BLaER1 treated with 17β-estradiol and CSF1 and Interleukin-3, amounts not matched to agents 10 nM and 100 nM (cell line): ENCODE measurements at regions not wholly inside any gene's neighbourhood (a gene's known extent, or its start where the extent isn't known, plus 50 kb on each side); places are given as distances from the start of the nearest gene placed in this dataset.

Experiments
- H3K27ac ChIP-seq, 11 experiments: shearing (Covaris generic); formaldehyde crosslinking; 2 replicates each; pipeline ENCODE4 v1.8.1; 2022
- H3K27me3 ChIP-seq, 11 experiments: shearing (Covaris generic); formaldehyde crosslinking; 2 replicates each; pipeline ENCODE4 v1.8.1; 2022
- H3K36me3 ChIP-seq, 11 experiments: shearing (Covaris generic); formaldehyde crosslinking; 2 replicates each; pipeline ENCODE4 v1.8.1; 2022
- H3K4me1 ChIP-seq, 10 experiments: shearing (Covaris generic); formaldehyde crosslinking; 2 replicates each; pipeline ENCODE4 v1.8.1; 2022
- H3K4me2 ChIP-seq, 11 experiments: shearing (Covaris generic); formaldehyde crosslinking; 2 replicates each; pipeline ENCODE4 v1.8.1; 2022
- H3K4me3 ChIP-seq, 10 experiments: shearing (Covaris generic); formaldehyde crosslinking; 2 replicates each; pipeline ENCODE4 v1.8.1; 2022
- H3K9ac ChIP-seq, 11 experiments: shearing (Covaris generic); formaldehyde crosslinking; 2 replicates each; pipeline ENCODE4 v1.8.1; 2022
- H3K9me3 ChIP-seq, 11 experiments: shearing (Covaris generic); formaldehyde crosslinking; replicated peaks in 1 of 11; 2 replicates each; pipeline ENCODE4 v1.8.1; 2022
- H4K20me1 ChIP-seq, 11 experiments: shearing (Covaris generic); formaldehyde crosslinking; 2 replicates each; pipeline ENCODE4 v1.8.1; 2022
- Cebpa-rat ChIP-seq, 11 experiments: shearing (Covaris generic); IDR thresholded peaks; 2 replicates each; pipeline ENCODE4 v1.8.1; 2022

GRCh38 chr9:20001058-20001457 is 212.2 kb upstream of the SLC24A2 start:
- Histone ChIP-seq H3K9me3 (peaks cover 0 to 21% (median 15%) of the 10 kb centered on the region in 11 experiments; a peak in 17 of 22 replicates), H3K4me2 (no peak overlapping the region), H3K36me3 (no peaks in the 10 kb centered on the region), H3K4me3 (no peak overlapping the region), H3K9ac (no peak overlapping the region), H4K20me1 (no peaks in the 10 kb centered on the region), H3K27ac (no peak overlapping the region), H3K4me1 (peaks cover 0 to 27% (median 11%) of the 10 kb centered on the region in 10 experiments; a peak in 12 of 20 replicates), H3K27me3 (no peaks in the 10 kb centered on the region)
- TF ChIP-seq Cebpa-rat (IDR thresholded peaks at IDR 0.05) = no peak

GRCh38 chr9:19999491-20000057 is 210.7 kb upstream of the SLC24A2 start:
- H4K20me1 ChIP-seq = no peaks in the 10 kb centered on the region
- H3K4me3 ChIP-seq = no peak overlapping the region
- TF ChIP-seq Cebpa-rat (IDR thresholded peaks at IDR 0.05) = no peak
- peaks cover 0 to 27% (median 11%) of the 10 kb centered on the region in 10 experiments; a peak in 12 of 20 replicates for H3K4me1 ChIP-seq
- peak overlapping the region in 2 of 11 experiments; percentile 4 to 19; a peak in 3 of 22 replicates for H3K27ac ChIP-seq
- H3K9me3 ChIP-seq = peaks cover 0 to 21% (median 15%) of the 10 kb centered on the region in 11 experiments; a peak in 17 of 22 replicates
- H3K36me3 ChIP-seq = no peaks in the 10 kb centered on the region
- H3K27me3 ChIP-seq = no peaks in the 10 kb centered on the region
- H3K4me2 ChIP-seq = peak overlapping the region in 6 of 11 experiments; percentile 16 to 55 (median 35); a peak in 11 of 22 replicates
- no peak overlapping the region for H3K9ac ChIP-seq

GRCh38 chr9:19998823-19999455 is 210.1 kb upstream of the SLC24A2 start:
- no peak for TF ChIP-seq Cebpa-rat (IDR thresholded peaks at IDR 0.05)
- no peaks in the 10 kb centered on the region for H3K27me3 ChIP-seq
- no peak overlapping the region for H3K9ac ChIP-seq
- no peaks in the 10 kb centered on the region for H4K20me1 ChIP-seq
- no peak overlapping the region for H3K4me3 ChIP-seq
- H3K9me3 ChIP-seq = peaks cover 0 to 21% (median 15%) of the 10 kb centered on the region in 11 experiments; a peak in 17 of 22 replicates
- peak overlapping the region in 5 of 11 experiments; percentile 16 to 53 (median 18); a peak in 10 of 22 replicates for H3K4me2 ChIP-seq
- peaks cover 0 to 27% (median 11%) of the 10 kb centered on the region in 10 experiments; a peak in 12 of 20 replicates for H3K4me1 ChIP-seq
- peak overlapping the region in 2 of 11 experiments; percentile 13 to 50; a peak in 2 of 22 replicates for H3K27ac ChIP-seq
- H3K36me3 ChIP-seq = no peaks in the 10 kb centered on the region

DNA sequence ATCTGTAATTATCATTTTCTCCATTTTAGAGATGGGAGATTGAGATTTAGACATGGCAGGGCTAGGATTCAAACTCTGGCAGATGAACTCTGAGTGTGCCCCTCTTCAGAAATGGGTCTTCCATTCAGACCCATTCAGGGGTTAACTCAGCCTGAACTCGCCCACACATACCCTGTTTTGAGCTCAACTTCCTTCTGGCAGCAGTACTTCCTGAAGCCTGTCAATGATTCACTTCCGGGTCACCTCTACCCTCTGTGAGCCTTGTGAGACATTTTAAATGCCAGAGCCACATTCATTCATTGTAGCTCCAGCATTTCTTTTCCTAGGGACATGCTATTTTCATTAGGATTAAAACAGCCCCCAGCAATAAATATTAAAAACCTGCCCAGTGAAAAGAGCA is 209.3 kb upstream of the SLC24A2 start:
- Histone ChIP-seq H3K9ac (no peak overlapping the region), H3K36me3 (no peaks in the 10 kb centered on the region), H3K4me2 (peak overlapping the region in 5 of 11 experiments; percentile 6 to 53 (median 16); a peak in 6 of 22 replicates), H4K20me1 (no peaks in the 10 kb centered on the region), H3K27me3 (no peaks in the 10 kb centered on the region), H3K4me1 (peaks cover 0 to 27% (median 11%) of the 10 kb centered on the region in 10 experiments; a peak in 12 of 20 replicates), H3K9me3 (peaks cover 0 to 21% (median 15%) of the 10 kb centered on the region in 11 experiments; a peak in 17 of 22 replicates), H3K27ac (peak overlapping the region in 2 of 11 experiments; percentile 13 to 50; a peak in 3 of 22 replicates), H3K4me3 (no peak overlapping the region; a peak in 2 of 20 replicates)
- TF ChIP-seq Cebpa-rat (IDR thresholded peaks at IDR 0.05) = no peak

DNA sequence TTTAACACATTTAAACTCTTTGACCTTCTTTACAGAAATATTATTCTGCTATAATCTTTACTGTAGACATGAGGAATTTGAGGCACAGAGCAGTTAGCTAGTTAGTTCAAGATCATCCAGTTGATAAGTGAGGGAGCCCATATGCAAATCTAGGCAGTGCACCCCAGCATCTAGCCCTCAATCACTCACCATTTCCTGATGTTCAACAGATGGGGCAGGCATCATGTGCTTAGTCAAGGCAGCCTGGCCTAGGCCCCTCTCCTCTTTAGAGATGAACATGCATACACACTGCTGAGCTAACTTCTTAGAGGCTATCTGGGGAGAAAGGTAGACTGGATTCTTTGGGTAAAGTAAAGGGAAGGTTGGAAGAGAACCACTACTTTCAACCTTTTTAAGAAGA is 206.8 kb upstream of the SLC24A2 start:
- Histone ChIP-seq H3K27me3 (no peaks in the 10 kb centered on the region), H3K9me3 (peaks cover 0 to 21% (median 15%) of the 10 kb centered on the region in 11 experiments; a peak in 17 of 22 replicates), H3K4me2 (no peak overlapping the region), H4K20me1 (no peaks in the 10 kb centered on the region), H3K4me1 (peaks cover 0 to 27% (median 11%) of the 10 kb centered on the region in 10 experiments; a peak in 12 of 20 replicates), H3K4me3 (no peak overlapping the region), H3K36me3 (no peaks in the 10 kb centered on the region), H3K9ac (no peak overlapping the region), H3K27ac (no peak overlapping the region)
- TF ChIP-seq Cebpa-rat (IDR thresholded peaks at IDR 0.05) = no peak

DNA sequence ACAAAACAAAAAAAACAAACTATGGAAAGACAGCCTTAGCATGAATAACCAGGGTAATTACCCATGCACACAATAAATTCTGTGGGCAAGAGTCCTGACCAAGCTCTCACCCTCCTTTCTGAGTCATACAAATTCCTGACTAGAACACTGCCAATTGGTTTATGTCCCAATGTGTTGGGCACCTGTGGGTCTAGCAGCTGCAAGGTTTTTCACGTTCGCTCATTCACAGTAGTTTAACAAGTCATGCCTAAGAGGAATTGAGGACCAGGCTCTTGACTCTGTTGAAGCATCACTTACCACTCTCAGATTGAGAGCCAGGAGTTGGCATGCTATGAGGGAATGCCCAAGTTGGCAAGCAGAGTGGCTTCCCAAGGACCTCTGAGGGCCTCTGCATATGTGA is 205.5 kb upstream of the SLC24A2 start:
- H3K4me1 ChIP-seq = peaks cover 0 to 17% (median 5%) of the 10 kb centered on the region in 10 experiments; a peak in 12 of 20 replicates
- no peak overlapping the region for H3K4me3 ChIP-seq
- no peaks in the 10 kb centered on the region for H3K27me3 ChIP-seq
- H3K9ac ChIP-seq = no peak overlapping the region
- H3K36me3 ChIP-seq = no peaks in the 10 kb centered on the region
- no peaks in the 10 kb centered on the region for H4K20me1 ChIP-seq
- no peak overlapping the region for H3K4me2 ChIP-seq
- no peak for TF ChIP-seq Cebpa-rat (IDR thresholded peaks at IDR 0.05)
- no peak overlapping the region for H3K27ac ChIP-seq
- peaks cover 0 to 21% (median 15%) of the 10 kb centered on the region in 11 experiments; a peak in 17 of 22 replicates for H3K9me3 ChIP-seq

GRCh38 chr9:19992556-19992955 is 203.7 kb upstream of the SLC24A2 start:
- H3K27ac ChIP-seq = no peak overlapping the region
- H3K9me3 ChIP-seq = peaks cover 0 to 8% (median 2%) of the 10 kb centered on the region in 11 experiments; a peak in 12 of 22 replicates
- H4K20me1 ChIP-seq = no peaks in the 10 kb centered on the region
- H3K4me2 ChIP-seq = no peak overlapping the region
- TF ChIP-seq Cebpa-rat (IDR thresholded peaks at IDR 0.05) = no peak
- no peaks in the 10 kb centered on the region for H3K4me1 ChIP-seq
- no peak overlapping the region for H3K4me3 ChIP-seq
- H3K36me3 ChIP-seq = no peaks in the 10 kb centered on the region
- H3K9ac ChIP-seq = no peak overlapping the region
- H3K27me3 ChIP-seq = no peaks in the 10 kb centered on the region

GRCh38 chr9:19989213-19989612 is 200.4 kb upstream of the SLC24A2 start:
- Histone ChIP-seq H3K4me3 (no peak overlapping the region), H3K4me1 (no peaks in the 10 kb centered on the region), H3K9me3 (no peaks in the 10 kb centered on the region), H3K36me3 (no peaks in the 10 kb centered on the region), H3K9ac (no peak overlapping the region), H3K27me3 (no peaks in the 10 kb centered on the region), H3K27ac (no peak overlapping the region), H3K4me2 (no peak overlapping the region), H4K20me1 (no peaks in the 10 kb centered on the region)
- no peak for TF ChIP-seq Cebpa-rat (IDR thresholded peaks at IDR 0.05)

DNA sequence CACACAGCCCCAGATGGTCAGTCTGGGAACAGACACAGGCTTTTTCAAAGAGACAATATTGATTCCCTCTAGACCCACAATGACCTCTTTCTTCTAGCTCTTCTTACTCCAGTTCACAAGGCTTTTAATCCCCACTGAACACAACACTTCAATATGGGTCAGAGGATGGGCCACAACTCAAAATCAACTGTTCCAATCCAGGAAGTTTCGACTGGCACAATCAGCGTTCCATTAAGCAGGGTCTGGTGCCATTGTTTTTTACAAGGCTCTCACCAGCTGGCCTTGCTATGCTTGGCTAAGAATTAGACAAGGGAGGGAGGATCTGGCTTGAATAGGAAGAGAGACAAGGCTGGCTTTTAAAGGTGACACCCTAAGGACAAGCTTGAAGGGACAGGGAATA is 199.4 kb upstream of the SLC24A2 start:
- no peak overlapping the region for H3K9ac ChIP-seq
- no peak for TF ChIP-seq Cebpa-rat (IDR thresholded peaks at IDR 0.05)

More for the DNA sequence above, 199.4 kb upstream of the SLC24A2 start:
- Histone ChIP-seq H3K36me3 (no peaks in the 10 kb centered on the region), H3K4me1 (no peaks in the 10 kb centered on the region), H3K4me2 (no peak overlapping the region), H4K20me1 (no peaks in the 10 kb centered on the region), H3K27me3 (no peaks in the 10 kb centered on the region), H3K4me3 (no peak overlapping the region), H3K9me3 (no peaks in the 10 kb centered on the region), H3K27ac (no peak overlapping the region)
